Thyroid gland (tissue), 4 donors: ENCODE measurements at regions not wholly inside any gene's neighbourhood (a gene's known extent, or its start where the extent isn't known, plus 50 kb on each side); places are given as distances from the start of the nearest gene placed in this dataset.

ENCODE experiments used
- CTCF ChIP-seq, 6 experiments: fragments of 200-600 bp in 3 of 6; fragments of 450-650 bp in 3 of 6; sonication (generic) in 3 of 6; IDR thresholded peaks; one replicate each; pipeline ENCODE4 v1.5.1; 2016 to 2019; ENCODE audit warnings: antibody characterized with exemption in 6 of 6, mild to moderate bottlenecking in 2 of 6, inconsistent platforms in 1 of 6, moderate library complexity in 1 of 6
- POLR2A ChIP-seq, 2 donors: fragments of 450-650 bp; IDR thresholded peaks; one replicate each; pipeline ENCODE4 v1.6.1; 2017; ENCODE audit warnings: antibody characterized with exemption in 2 of 2, mild to moderate bottlenecking in 2 of 2, moderate library complexity in 1 of 2

GRCh38 chr9:38227656-38228055 lies 158.6 kb upstream of the SHB start:
- TF ChIP-seq POLR2A (IDR thresholded peaks at IDR 0.05) (no peak), CTCF (IDR thresholded peaks at IDR 0.05) (no peak)
